Testis (tissue), 2 donors: ENCODE measurements at regions not wholly inside any gene's neighbourhood (a gene's known extent, or its start where the extent isn't known, plus 50 kb on each side); places are given as distances from the start of the nearest gene placed in this dataset.

Experiments
- CTCF ChIP-seq, 3 experiments: fragments of 450-650 bp in 2 of 3; fragments of 200-600 bp in 1 of 3; sonication (generic) in 1 of 3; IDR thresholded peaks; one replicate each; pipeline ENCODE4 v1.5.1; 2016 to 2019; ENCODE audit warnings: antibody characterized with exemption in 3 of 3, mild to moderate bottlenecking in 2 of 3, moderate library complexity in 1 of 3
- POLR2A ChIP-seq: fragments of 450-650 bp; IDR thresholded peaks from one replicate; pipeline ENCODE4 v1.6.1; 2017; ENCODE audit warnings: antibody characterized with exemption, mild to moderate bottlenecking, moderate library complexity

DNA sequence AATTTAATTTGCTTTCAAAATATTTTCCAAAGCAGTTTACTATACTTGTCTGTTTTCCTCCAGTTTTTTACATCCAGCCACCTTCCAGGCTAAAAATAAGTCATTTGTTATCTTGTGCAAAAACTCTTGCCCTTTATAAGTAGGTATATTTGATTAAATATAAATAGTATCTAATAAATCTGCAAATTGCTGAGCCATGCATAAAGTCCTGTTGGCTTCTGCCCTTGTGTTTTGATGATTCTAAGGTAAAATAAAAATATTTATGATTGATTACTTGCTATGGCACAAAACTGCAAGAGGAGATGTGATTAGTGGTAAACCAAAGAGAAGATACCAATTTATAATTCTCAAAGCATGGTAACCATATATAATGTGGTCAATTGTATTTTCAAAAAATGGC is 1026.7 kb downstream of the EPHA3 start:
- no peak for TF ChIP-seq CTCF (IDR thresholded peaks at IDR 0.05)
- TF ChIP-seq POLR2A: no peak
